Cardiac fibroblast (primary cell): ENCODE measurements at regions not wholly inside any gene's neighbourhood (a gene's known extent, or its start where the extent isn't known, plus 50 kb on each side); places are given as distances from the start of the nearest gene placed in this dataset.

Experiments used
- DNase-seq, 2 donors: peaks; one replicate each; pipeline versions ENCODE4 v3.0.0 to v3.0.0-alpha.2; 2010; ENCODE audit warnings: low read depth in 2 of 2
- H3K4me3 ChIP-seq, 2 donors: replicated peaks in 1 of 2; 1 replicate in 1 of 2; 2 replicates in 1 of 2; pipeline ENCODE4 v1.5.1; 2011; ENCODE audit warnings: low read depth in 2 of 2, low read length in 2 of 2, mild to moderate bottlenecking in 2 of 2, moderate library complexity in 1 of 2
- TF ChIP-seq, protein P1 (sequence below): IDR thresholded peaks from one replicate; pipeline ENCODE4 v1.5.1; 2011; ENCODE audit warnings: low read depth, mild to moderate bottlenecking, low read length, inconsistent platforms

DNA sequence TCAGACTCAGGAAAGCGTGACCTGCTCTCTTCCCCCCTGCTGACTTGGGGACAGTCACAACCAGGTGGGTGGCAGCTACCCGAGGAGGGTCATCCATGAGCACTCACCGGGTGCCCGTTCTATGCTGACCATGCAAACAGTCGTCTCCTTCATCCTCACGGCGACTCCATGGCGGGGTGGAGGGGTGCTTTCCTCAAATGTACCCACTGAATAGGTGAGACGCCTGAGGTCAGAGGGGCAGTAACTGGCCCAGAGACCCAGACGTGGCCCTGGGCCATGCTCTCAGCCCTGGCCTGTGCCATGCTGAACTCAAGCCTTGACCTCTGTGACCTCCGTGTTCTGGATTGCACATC is 59.2 kb upstream of the TPM4 start:
- TF ChIP-seq, protein P1, sequence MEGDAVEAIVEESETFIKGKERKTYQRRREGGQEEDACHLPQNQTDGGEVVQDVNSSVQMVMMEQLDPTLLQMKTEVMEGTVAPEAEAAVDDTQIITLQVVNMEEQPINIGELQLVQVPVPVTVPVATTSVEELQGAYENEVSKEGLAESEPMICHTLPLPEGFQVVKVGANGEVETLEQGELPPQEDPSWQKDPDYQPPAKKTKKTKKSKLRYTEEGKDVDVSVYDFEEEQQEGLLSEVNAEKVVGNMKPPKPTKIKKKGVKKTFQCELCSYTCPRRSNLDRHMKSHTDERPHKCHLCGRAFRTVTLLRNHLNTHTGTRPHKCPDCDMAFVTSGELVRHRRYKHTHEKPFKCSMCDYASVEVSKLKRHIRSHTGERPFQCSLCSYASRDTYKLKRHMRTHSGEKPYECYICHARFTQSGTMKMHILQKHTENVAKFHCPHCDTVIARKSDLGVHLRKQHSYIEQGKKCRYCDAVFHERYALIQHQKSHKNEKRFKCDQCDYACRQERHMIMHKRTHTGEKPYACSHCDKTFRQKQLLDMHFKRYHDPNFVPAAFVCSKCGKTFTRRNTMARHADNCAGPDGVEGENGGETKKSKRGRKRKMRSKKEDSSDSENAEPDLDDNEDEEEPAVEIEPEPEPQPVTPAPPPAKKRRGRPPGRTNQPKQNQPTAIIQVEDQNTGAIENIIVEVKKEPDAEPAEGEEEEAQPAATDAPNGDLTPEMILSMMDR: no peak
- DNase-seq: no peak
- no peak overlapping the region for H3K4me3 ChIP-seq

DNA sequence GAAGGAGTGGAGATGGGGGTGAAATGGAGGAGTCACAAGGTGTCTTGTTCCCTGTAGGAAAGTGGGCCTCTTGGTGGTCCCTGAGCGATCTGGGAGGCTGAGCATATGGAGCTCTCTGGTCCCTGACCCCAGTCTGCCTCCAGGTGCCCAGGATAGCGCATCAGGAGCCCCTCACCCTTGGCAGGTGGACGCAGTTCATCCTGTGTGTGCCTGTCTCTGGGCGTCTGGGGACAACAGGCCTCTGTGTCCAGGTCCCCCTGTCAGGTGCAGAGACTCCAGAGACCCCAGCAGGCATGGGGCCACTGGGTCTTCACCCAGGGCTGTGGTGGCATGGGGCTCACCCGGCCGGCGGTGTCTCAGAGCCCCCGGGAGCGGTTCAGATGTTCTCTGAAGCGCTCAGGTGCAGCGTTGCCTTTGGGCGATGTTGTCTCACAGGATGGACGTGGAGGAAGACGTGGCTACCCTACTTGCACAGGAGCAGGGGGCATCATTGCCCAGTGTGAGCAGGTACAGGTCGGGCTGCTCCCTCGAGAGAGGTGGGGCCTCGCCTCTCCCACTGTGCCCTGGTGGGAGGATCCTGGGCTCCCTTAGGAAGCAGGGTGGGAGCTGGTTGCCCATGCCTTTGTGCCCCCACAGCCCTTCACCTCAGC is 58.1 kb upstream of the TPM4 start:
- TF ChIP-seq, protein P1: no peak
- H3K4me3 ChIP-seq: no peak overlapping the region
- no peak for DNase-seq

DNA sequence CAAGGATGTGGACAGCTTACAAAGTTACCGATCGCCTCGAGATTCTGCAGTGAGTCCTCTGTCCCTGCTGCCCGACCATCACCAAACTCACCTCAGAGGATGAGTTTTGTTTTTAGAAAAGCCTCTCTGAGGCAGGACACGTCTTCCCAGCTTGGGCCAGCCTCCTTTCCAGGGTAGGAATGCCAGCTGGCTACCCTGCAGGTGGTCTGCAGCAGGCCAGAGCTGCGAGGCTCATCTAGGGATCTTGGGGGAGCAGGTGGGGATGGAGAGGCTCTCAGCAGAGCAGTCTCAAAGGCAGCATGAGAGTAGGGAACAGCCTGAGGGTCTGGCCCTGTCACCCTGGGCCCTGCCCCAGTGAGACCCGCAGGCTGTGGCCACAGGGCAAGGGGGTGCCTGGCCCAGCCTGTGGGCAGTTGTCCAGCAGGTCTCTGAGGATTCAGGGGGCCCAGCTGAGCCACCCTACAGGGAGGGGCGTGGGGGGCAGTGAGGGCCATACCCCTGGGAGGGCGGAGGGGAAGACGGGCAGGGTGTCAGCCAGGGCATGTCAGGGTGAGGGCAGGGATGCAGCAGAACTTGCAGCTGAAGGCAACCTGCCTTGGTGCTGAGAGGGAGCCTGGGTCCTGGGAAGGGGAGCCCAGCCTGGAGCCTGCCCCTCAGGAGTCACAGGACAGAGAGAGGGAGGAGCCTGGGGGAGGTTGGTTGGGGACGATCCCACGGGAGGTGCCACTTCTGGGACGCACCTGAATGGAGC is 57.3 kb upstream of the TPM4 start:
- TF ChIP-seq, protein P1: no peak
- no peak for DNase-seq
- no peak overlapping the region for H3K4me3 ChIP-seq

DNA sequence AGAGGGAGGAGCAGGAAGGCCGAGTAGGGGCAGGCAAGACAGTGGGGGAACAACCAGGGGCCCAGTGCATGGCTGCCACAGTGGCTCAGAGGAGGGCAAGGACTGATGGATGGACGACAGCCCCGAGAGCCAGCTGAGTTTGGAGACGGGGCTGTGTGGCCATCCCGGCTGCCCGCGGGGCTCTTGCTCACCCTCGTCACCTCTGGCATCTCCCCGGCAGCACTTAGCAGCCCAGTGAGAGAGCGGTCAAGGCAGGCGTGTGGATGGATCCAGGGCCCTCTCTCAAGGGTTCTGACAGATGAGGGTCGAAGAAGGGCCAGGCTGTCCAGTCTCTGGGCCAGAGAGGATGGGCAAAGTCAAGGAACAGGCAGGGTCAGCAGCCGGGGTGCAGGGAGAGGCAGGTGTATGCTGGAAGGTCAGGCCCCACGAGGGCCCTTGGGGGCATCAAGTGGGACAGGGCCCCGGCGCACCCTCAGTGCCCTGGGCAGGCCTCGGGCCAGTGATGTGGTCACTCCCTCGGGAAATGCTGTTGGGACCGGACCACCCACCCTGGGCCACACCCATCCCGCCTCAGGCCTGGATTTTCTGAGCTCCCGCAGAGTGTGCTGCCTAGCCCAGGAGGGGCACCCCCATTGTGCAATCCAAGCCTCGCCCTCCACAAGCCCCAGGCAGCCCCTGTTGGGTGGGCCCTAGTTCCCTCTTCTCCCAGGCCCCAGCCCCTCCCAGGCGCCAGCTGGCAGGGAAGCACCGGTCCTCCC is 56.4 kb upstream of the TPM4 start:
- H3K4me3 ChIP-seq: no peak overlapping the region
- TF ChIP-seq, protein P1: no peak
- no peak for DNase-seq

DNA sequence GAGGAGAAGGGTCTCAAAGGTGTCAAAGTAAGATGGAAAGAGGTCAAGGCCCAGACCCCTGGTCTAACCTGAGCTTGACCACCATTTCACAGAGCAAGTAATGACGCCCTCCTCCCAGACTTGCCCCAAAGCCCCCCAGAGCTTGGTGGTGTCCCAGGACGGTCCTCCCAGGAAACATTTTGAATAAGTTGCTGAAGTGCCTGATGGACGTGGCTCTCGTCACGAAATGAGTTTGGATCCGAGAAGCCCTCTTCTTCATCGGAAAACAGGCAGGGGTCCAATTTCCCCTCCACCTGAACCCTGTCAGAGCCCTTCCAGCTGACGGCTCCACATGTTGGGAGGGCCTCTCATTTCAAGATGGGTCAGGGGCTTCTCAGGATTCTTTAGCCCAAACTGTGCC is 54.5 kb upstream of the TPM4 start:
- TF ChIP-seq, protein P1: no peak
- no peak overlapping the region for H3K4me3 ChIP-seq
- no peak for DNase-seq

DNA sequence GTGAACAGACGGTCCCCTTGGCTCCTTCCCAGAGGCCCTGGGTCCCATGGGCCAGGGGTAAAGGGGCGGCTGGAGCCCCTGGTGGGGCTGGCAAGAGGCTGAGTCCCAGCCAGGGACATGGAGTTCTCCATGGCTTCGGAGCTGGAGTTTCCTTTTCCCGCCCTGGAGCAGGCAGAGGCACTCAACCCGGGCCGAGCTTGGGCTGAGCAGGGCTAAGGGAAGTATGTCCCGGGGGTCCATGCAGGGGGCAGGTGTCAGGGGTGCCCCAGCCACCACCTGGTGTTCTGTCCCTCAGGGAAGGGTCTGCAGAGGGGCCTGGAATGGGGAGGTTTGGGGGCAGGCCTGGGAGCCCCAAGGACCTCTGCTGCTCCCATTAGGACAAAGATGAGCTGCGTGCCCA is 54.0 kb upstream of the TPM4 start:
- no peak for DNase-seq
- H3K4me3 ChIP-seq: no peak overlapping the region
- TF ChIP-seq, protein P1: no peak
